ENCODE measurements at regions not wholly inside any gene's neighbourhood (a gene's known extent, or its start where the extent isn't known, plus 50 kb on each side); places are given as distances from the start of the nearest gene placed in this dataset.
"Not testable (repeated sequence)": the region's sequence is repeated elsewhere in the genome, so short reads cannot be mapped to it uniquely, and the experiment has no call there.

DNA sequence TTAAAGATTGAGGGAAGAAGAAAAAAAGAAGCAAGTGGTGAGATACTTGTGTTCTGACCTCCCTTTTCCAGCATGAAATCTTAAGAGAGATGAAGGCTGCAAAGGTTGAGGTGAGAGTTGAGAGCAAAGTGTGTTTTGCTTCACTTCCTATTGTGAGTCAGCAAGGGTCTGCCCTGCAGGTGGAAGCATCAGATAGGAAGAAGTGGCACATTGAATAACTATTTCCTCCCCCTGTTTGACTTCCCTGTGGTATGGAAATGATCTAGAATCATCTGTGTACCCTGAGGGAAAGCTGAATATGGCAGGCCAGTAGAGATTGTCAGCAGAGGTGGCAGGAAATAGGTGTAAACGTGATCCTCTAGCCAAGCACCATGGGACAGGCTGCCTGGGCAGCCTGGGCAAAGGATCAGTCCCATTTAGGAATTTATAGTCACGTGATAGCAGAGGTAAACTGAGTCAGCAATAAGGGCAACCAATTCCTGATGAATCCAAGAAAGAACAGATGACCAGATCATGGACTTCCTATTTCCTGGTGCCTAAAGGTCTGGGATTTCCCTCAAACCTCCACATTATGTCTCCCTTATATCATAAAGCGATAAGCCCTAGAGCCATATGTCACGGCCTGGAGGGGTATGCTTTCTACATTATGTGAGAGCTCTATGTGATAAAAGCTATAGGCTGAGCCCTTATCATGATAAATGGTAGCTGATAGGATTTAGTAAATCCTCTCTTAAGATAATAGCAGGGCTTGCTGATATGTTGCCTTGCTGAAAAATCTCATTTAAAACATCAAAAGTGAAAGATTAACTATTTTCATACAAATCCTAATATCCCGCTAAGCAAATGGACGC is 287.0 kb downstream of the MDFIC start:
- no peak overlapping the region for H3K4me3 ChIP-seq (ENCODE audit: low read depth, low read length)
- ChIA-PET CTCF (no interaction called here), POLR2A (no interaction called here)
- no peak for DNase-seq (ENCODE audit: low read depth, low spot score)
- TF ChIP-seq, protein P1, sequence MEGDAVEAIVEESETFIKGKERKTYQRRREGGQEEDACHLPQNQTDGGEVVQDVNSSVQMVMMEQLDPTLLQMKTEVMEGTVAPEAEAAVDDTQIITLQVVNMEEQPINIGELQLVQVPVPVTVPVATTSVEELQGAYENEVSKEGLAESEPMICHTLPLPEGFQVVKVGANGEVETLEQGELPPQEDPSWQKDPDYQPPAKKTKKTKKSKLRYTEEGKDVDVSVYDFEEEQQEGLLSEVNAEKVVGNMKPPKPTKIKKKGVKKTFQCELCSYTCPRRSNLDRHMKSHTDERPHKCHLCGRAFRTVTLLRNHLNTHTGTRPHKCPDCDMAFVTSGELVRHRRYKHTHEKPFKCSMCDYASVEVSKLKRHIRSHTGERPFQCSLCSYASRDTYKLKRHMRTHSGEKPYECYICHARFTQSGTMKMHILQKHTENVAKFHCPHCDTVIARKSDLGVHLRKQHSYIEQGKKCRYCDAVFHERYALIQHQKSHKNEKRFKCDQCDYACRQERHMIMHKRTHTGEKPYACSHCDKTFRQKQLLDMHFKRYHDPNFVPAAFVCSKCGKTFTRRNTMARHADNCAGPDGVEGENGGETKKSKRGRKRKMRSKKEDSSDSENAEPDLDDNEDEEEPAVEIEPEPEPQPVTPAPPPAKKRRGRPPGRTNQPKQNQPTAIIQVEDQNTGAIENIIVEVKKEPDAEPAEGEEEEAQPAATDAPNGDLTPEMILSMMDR (IDR thresholded peaks at IDR 0.05; ENCODE audit: insufficient read depth, low read length, missing control alignments) = no peak

DNA sequence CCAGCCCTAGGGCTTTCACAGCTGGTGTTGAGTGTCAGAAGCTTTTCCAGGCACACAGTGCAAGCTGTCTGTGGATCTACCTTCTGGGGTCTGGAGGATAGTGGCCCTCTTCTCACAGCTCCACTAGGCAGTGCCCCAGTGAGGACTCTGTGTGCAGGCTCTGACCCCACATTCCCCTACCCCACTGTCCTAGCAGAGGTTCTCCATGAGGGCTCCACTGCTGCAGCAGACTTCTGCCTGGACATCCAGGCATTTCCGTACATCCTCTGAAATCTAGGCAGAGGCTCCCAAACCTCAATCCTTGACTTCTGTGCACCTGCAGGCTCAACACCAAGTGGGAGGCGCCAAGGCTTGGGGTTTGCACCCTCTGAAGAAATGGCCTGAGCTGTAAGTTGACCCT is 284.5 kb downstream of the MDFIC start:
- POLR2A ChIA-PET; DNase-seq (ENCODE audit: low read depth, low spot score); CTCF ChIA-PET; H3K4me3 ChIP-seq (ENCODE audit: low read depth, low read length): not testable (repeated sequence)

DNA sequence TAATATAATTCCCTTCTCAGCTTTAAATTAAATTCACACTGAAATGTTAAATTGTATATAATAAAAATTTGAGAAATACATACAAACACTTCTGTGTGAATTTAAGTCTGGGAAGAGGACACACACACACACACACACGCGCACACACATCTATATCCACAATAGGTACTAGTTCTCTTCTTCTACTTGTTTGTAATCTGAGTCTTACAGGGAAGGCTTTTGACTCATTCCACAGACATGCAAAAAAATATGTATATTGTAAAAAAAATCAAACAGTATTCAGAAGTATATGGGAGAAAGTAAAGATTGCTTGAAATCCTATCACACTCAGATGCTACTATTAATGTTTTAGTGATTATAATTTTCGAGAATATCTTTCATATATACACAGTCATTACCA is 276.2 kb downstream of the MDFIC start:
- H3K4me3 ChIP-seq (ENCODE audit: low read depth, low read length) = no peak overlapping the region
- ChIA-PET POLR2A (no interaction called here), CTCF (interaction anchor here (0.7 kb wide), 1 partner anchor 333 kb away, joined by 5 read pairs; no protein-coding TSS in a partner anchor)
- peak; percentile 7 for DNase-seq (ENCODE audit: low read depth, low spot score)
- TF ChIP-seq, protein P1 (IDR thresholded peaks at IDR 0.05; ENCODE audit: insufficient read depth, low read length, missing control alignments) = no peak

DNA sequence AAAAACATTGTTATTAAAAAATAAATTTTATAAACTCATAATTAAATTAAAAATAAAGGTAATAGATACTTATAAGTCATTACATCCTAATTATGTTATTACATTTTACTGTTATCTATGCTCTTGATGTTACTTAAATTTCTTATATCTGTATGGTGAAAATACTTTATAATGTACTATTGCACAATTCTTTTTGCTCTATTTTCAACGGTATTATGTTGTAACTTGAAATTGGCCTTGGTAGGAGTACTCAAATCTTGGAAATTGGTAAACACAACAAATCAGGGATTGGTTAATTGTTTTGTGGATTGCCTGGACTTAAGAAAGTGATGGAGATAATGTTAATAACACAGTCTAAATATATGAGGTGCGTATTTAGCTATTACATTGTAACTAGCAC is 273.3 kb downstream of the MDFIC start:
- no peak overlapping the region for H3K4me3 ChIP-seq (ENCODE audit: low read depth, low read length)
- TF ChIP-seq, protein P1 (IDR thresholded peaks at IDR 0.05; ENCODE audit: insufficient read depth, low read length, missing control alignments) = no peak
- CTCF ChIA-PET = no interaction called here
- POLR2A ChIA-PET = no interaction called here
- no peak for DNase-seq (ENCODE audit: low read depth, low spot score)

DNA sequence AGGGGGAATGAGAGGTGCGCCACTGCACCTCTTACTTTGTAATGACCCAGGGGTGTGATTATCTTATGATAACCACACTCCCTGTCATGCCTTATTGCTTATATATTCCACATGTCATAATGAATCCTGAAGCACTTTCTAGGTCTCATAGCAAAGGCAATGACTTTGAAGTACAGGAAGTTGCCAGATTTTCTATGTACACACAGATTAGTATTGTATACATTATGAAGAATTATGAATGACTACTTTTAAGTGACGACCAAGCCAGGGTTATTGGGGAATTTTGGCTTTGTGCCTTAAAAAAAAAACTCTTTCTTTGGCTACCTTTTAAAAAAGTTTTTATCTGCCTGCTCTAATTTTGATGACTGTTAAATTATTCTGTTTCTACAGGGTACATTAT is 269.6 kb downstream of the MDFIC start:
- TF ChIP-seq, protein P1 (IDR thresholded peaks at IDR 0.05; ENCODE audit: insufficient read depth, low read length, missing control alignments) = no peak
- DNase-seq (ENCODE audit: low read depth, low spot score) = no peak
- POLR2A ChIA-PET = no interaction called here
- no peak overlapping the region for H3K4me3 ChIP-seq (ENCODE audit: low read depth, low read length)
- CTCF ChIA-PET = no interaction called here

DNA sequence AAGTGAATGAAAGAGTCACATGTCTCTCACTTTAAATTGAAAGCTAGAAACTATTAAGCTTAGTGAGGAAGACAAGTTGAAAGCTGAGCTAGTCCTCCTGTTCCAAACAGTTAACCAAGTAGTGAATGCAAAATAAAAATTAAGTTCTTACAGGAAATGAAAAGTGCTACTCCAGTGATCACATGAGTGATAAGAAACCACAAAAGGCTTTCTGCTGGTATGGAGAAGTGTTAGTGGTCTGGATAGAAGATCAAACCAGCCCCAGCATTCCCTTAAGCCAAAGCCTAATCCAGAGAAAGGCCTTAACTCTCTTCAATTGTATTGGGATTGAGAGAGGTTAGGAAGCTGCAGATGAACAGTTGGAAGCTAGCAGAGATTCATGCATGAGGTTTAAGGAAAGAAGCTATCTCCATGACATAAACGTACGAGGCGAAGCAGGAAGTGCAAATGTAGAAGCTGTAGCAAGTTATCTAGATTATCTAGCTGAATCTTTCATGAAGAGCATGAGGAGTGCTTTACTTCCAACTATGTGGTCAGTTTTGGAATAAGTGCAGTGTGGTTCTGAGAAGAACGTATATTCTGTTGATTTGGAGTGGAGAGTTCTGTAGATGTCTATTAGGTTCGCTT is 261.6 kb downstream of the MDFIC start:
- no peak overlapping the region for H3K4me3 ChIP-seq (ENCODE audit: low read depth, low read length)
- TF ChIP-seq, protein P1 (IDR thresholded peaks at IDR 0.05; ENCODE audit: insufficient read depth, low read length, missing control alignments) = no peak
- ChIA-PET CTCF (no interaction called here), POLR2A (no interaction called here)
- DNase-seq (ENCODE audit: low read depth, low spot score) = no peak
